HG03457 (cell line): ENCODE measurements at regions not wholly inside any gene's neighbourhood (a gene's known extent, or its start where the extent isn't known, plus 50 kb on each side); places are given as distances from the start of the nearest gene placed in this dataset.
"Not testable (repeated sequence)": the region's sequence is repeated elsewhere in the genome, so short reads cannot be mapped to it uniquely, and the experiment has no call there.

Source experiments
- ATAC-seq: cut with Tn5 transposase; IDR thresholded peaks from one replicate; pipeline ENCODE4 v1.9.1; 2021; ENCODE audit warnings: moderate number of reproducible peaks; ENCODE audit not compliant: unreplicated experiment

- ATAC-seq = no peak
Measured at GRCh38 chr15:81781395-81781794, 264.4 kb downstream of the MEX3B start.

- no peak for ATAC-seq
Measured at GRCh38 chr15:81780966-81781365, 264.9 kb downstream of the MEX3B start.

DNA sequence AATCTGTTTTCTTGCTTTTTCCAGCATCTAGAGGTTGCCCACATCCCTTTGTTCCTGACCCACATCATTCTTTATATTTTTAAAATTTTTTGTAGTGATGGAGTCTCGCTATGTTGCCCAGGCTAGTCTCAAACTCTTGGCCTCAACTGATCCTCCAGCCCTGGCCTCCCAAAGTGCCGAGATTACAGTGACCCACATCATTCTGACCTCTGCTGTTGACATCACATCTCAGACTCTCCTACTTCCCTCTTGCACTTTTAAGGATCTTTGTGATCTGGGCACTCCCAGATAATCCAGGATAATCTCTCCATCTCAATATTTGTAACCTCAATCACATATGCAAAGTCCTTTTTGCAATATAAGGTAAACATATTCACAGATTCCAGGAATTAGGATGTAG is 266.6 kb downstream of the MEX3B start:
- ATAC-seq = no peak

GRCh38 chr15:81777546-81777945 is 268.3 kb downstream of the MEX3B start:
- ATAC-seq = no peak

DNA sequence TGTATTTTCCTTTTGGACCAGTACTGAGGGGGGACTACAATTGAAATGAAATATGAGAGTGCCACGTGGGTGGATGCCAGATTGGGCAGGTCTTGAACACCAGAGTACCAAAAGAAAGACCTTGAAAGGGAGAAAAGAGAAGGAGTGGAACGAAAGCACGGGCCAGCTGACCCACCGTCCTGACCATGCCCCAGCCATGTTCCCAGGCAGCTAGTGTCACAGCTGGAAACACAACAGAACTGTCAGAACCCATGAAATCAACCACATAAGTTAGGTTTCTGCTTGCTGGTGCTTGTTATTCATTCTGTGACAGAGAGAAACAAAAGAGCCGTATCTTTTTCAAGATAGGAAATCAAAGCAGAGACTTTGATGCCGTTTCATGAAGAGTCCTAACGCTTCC is 268.8 kb downstream of the MEX3B start:
- no peak for ATAC-seq

GRCh38 chr15:81775779-81776178 is 270.0 kb downstream of the MEX3B start:
- ATAC-seq = not testable (repeated sequence)

- ATAC-seq = no peak
Measured at GRCh38 chr15:81774309-81774708, 271.5 kb downstream of the MEX3B start.

DNA sequence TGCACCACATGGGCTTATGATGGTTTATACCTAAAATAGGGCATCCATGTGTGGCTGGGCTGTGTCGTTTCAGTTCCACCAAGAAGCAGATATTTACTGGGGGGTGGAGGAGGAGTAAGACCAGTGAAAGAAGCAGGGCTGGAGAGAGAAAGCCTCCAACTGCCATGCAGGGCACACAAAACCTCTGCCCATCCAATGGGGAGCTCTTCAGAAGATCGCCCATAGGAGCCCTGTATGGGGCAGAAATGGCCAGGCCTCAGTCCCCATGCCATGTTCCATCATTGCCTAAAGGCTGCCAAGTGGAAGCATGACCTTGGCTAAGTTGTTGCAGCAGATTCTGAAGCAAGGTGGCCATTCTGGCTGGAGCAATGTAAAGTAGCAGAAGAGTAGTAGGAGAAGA is 277.0 kb downstream of the MEX3B start:
- no peak for ATAC-seq

DNA sequence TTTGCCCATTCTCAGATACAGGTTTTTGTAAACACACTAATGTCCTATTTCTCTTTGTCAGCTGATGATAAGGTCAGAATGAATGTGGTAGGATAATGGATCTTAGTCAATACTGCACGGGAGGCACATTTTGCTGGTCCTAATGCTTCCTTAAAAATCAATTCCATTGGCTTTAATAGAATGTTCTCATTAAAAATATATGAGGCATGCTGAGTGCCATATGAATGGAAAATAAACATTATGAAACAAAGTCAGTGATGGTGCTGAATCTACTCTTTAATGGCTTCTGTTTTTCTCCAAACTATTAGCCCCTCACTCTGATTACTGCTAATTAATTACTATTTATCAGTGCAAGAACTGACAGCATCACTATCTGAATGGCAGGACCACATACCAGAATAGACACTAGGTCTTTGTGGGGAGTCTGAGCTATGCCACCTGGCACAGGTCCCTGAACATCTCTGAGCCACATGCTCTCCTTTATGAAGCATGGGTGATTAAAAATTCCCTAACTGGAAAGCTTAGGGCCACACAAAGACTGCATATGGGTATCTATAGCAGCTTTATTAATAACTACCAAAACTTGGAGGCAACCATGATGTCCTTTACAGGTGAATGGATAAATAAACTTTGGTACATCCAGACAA is 278.9 kb downstream of the MEX3B start:
- no peak for ATAC-seq

- no peak for ATAC-seq
Measured at GRCh38 chr15:81765816-81766215, 280.0 kb downstream of the MEX3B start.

DNA sequence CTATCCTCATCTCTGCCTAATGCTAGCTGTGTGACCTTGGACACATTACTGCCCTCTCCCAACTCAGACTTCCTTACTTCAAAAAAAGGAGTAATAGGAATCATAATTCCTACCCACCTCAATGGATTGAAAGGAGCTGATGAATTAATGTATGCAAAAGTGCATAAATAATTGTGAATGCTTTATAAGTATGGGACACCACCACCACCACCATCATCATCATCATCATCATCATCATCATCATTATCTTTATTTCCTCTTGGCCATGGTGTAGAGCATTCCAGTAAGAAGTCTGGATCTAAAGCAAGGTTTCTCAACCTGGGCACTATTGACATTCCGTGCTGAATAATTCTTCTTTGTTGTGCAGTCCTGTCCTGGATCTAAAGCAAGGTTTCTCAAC is 282.5 kb downstream of the MEX3B start:
- no peak for ATAC-seq

DNA sequence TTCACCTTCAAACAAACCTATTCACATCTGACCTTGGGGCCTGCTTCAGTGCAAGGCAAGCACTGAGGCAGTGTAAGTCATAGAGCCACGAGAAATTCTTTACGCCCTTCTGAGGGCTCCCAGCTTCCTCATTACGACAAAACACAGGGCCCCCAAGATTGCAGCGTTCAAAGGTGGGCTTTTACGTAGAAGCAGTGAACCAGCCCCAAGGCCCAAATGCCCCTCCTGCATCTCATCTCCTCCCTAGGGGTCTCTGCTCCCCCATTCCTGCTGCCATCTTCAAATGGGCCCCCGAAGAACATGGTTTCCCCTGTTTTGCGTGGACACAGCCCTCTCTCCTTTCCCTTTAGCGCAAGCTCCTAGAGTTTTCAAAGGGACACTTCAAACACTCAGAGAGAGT is 285.1 kb downstream of the MEX3B start:
- no peak for ATAC-seq

DNA sequence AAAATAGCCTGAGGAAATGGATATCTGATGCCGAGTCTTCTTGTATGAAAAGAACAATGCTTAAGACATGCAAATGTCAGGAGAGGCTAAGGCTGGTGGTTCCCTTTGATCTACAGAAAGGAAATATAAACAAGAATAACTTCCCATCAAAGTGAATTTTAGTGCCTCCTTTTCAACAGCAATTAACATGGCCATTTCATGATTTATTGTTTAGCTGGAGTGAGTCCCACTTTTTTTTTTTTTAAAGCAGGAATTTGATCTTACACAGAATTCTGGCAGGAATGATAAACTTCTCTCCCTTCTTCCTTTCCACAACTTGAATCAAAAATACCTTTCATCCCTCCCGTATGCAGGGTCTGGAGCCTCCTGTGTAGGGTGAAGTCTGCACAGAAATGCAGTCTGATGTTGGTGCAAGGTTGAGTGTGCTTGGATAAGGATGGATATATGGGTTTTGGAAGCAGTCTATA is 287.0 kb downstream of the MEX3B start:
- ATAC-seq = no peak

DNA sequence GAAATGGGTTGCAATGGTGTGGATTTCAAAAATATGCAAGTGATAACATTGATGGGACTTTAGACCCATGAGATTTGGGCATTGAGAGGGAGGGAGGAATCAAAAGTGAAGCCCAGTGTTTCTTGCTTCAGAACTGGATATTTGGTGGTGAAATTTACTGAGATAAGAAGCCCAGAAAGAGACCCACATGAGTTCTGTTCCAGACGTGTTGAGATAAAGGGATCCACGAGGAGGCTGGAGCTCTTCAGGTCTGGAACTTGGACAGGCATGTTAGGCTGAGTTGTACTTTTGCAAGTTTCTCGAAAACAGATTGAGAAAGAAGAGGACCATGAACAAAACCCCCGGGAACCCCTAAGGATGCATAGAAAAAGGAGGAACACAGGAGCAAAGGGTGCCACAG is 290.2 kb downstream of the MEX3B start:
- ATAC-seq = no peak

- ATAC-seq = no peak
Measured at GRCh38 chr15:81754078-81754477, 291.7 kb downstream of the MEX3B start.

DNA sequence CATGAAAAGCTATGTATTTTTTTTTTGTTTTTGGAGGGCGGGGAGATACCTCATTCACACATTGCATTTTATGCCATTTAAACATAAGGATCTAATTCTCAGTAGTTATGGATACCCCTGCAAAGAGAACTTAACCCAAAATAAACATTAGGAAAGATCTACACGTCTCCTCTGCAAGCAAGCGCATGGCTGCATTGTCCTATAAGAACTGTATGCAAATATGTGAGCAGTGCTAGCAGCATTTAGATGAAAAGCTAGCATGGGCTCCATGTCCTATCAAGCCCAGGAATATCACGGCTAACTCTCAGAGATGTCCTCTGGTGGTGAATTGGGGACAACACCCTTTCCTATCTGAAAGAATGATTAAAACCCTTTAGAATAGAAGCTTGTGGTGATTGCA is 292.8 kb downstream of the MEX3B start:
- ATAC-seq = no peak

DNA sequence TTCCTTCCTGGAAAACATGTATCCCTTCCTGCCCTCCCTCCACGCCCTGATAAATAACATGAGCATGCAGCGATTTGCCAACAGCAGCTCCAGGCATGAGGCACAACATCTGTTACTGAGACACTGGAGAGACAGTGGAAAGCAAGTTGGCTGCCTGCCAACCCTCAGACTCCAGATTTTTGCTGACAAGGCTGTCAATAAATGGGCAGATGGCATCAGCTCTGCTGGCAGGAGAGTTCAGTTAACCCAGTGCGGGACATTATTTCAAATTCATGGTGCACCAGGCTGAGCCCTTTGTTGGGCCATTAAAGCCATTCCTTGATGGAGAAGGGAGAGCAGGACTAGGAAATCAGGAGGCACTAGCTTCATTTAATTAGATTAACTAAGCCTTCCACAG is 293.3 kb downstream of the MEX3B start:
- no peak for ATAC-seq

- no peak for ATAC-seq
Measured at GRCh38 chr15:81751816-81752545, 293.8 kb downstream of the MEX3B start.

GRCh38 chr15:81751256-81751655 is 294.6 kb downstream of the MEX3B start:
- no peak for ATAC-seq

GRCh38 chr15:81749716-81750375 is 296.0 kb downstream of the MEX3B start:
- ATAC-seq = no peak

- no peak for ATAC-seq
Measured at GRCh38 chr15:81747482-81747881, 298.3 kb downstream of the MEX3B start.

DNA sequence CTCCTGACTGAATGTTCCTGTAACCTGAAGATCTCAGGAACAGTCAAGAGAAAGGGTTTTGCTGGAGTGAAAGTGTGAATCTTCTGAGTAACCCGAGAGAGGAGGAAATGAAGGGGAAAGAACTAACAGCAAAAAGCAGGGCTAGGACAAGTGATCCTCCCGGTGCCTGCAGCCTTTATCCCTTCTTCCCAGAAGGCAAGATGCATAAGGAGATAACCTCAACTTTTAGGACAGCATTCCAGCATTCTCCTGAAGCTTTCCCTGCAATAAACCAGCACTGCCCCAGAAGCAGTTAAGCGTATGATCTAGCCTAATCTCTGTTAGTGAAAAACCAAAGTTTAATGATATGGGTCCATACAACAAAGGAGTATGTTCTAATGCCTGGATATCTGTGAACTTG is 298.8 kb downstream of the MEX3B start:
- no peak for ATAC-seq
